ENCODE measurements at regions not wholly inside any gene's neighbourhood (a gene's known extent, or its start where the extent isn't known, plus 50 kb on each side); places are given as distances from the start of the nearest gene placed in this dataset.

GRCh38 chr1:69163779-69164178, 403.9 kb upstream of the LRRC7 start:
- no peaks in the 10 kb centered on the region for H3K36me3 Mint-ChIP-seq (ENCODE audit: low read depth)
- no peak overlapping the region for H3K4me3 Mint-ChIP-seq
- H3K9me3 Mint-ChIP-seq, result peaks cover 25% of the 10 kb centered on the region
- TF ChIP-seq CTCF (IDR thresholded peaks at IDR 0.05), result no peak
- no peak for DNase-seq
- H3K27ac Mint-ChIP-seq, result no peak overlapping the region
- no peaks in the 10 kb centered on the region for H3K27me3 Mint-ChIP-seq (ENCODE audit: insufficient read depth)
- H3K4me1 Mint-ChIP-seq (ENCODE audit: low read depth), result no peaks in the 10 kb centered on the region

GRCh38 chr1:69167876-69168275, 399.8 kb upstream of the LRRC7 start:
- Mint-ChIP-seq H3K36me3 (ENCODE audit: low read depth) (no peaks in the 10 kb centered on the region), H3K9me3 (peaks cover 41% of the 10 kb centered on the region), H3K27me3 (ENCODE audit: insufficient read depth) (no peaks in the 10 kb centered on the region), H3K4me3 (no peak overlapping the region), H3K4me1 (ENCODE audit: low read depth) (no peaks in the 10 kb centered on the region), H3K27ac (no peak overlapping the region)
- DNase-seq, result no peak
- no peak for TF ChIP-seq CTCF (IDR thresholded peaks at IDR 0.05)

- no peaks in the 10 kb centered on the region for H3K36me3 Mint-ChIP-seq (ENCODE audit: low read depth)
- no peaks in the 10 kb centered on the region for H3K4me1 Mint-ChIP-seq (ENCODE audit: low read depth)
- no peak for DNase-seq
- no peaks in the 10 kb centered on the region for H3K27me3 Mint-ChIP-seq (ENCODE audit: insufficient read depth)
- no peak for TF ChIP-seq CTCF (IDR thresholded peaks at IDR 0.05)
- H3K9me3 Mint-ChIP-seq, result peaks cover 54% of the 10 kb centered on the region
- H3K27ac Mint-ChIP-seq, result no peak overlapping the region
- H3K4me3 Mint-ChIP-seq, result no peak overlapping the region
Observed at GRCh38 chr1:69171248-69171647, 396.5 kb upstream of the LRRC7 start.

- H3K4me3 Mint-ChIP-seq, result no peak overlapping the region
- no peaks in the 10 kb centered on the region for H3K36me3 Mint-ChIP-seq (ENCODE audit: low read depth)
- H3K27me3 Mint-ChIP-seq (ENCODE audit: insufficient read depth), result no peaks in the 10 kb centered on the region
- no peak overlapping the region for H3K27ac Mint-ChIP-seq
- TF ChIP-seq CTCF (IDR thresholded peaks at IDR 0.05), result no peak
- H3K9me3 Mint-ChIP-seq, result peaks cover 51% of the 10 kb centered on the region
- DNase-seq, result no peak
- no peaks in the 10 kb centered on the region for H3K4me1 Mint-ChIP-seq (ENCODE audit: low read depth)
Observed at GRCh38 chr1:69172003-69173000, 395.4 kb upstream of the LRRC7 start.

- H3K9me3 Mint-ChIP-seq, result peaks cover 39% of the 10 kb centered on the region
- no peak for TF ChIP-seq CTCF (IDR thresholded peaks at IDR 0.05)
- H3K4me3 Mint-ChIP-seq, result no peak overlapping the region
- no peaks in the 10 kb centered on the region for H3K27me3 Mint-ChIP-seq (ENCODE audit: insufficient read depth)
- H3K36me3 Mint-ChIP-seq (ENCODE audit: low read depth), result no peaks in the 10 kb centered on the region
- H3K4me1 Mint-ChIP-seq (ENCODE audit: low read depth), result no peaks in the 10 kb centered on the region
- DNase-seq, result no peak
- no peak overlapping the region for H3K27ac Mint-ChIP-seq
Observed at GRCh38 chr1:69175053-69175452, 392.7 kb upstream of the LRRC7 start.
